H9 (cell line): ENCODE measurements at regions not wholly inside any gene's neighbourhood (a gene's known extent, or its start where the extent isn't known, plus 50 kb on each side); places are given as distances from the start of the nearest gene placed in this dataset.

ENCODE experiments used
- DNase-seq: peaks from one replicate; pipeline ENCODE4 v3.0.0-alpha.2; 2017
- H2AFZ ChIP-seq: one replicate; pipeline ENCODE4 v1.6.1; 2013; ENCODE audit warnings: mild to moderate bottlenecking, low read length, control low read depth, moderate library complexity
- H2AK5ac ChIP-seq: 2 replicates; pipeline ENCODE4 v1.6.1; 2013; ENCODE audit warnings: low read length, control low read depth, mixed read lengths; ENCODE audit not compliant: insufficient read length
- H2BK120ac ChIP-seq: one replicate; pipeline ENCODE4 v1.6.1; 2013; ENCODE audit warnings: low read depth, mild to moderate bottlenecking, low read length, control low read depth, inconsistent platforms; ENCODE audit not compliant: poor library complexity, severe bottlenecking
- H2BK12ac ChIP-seq: 2 replicates; pipeline ENCODE4 v1.6.1; 2013; ENCODE audit warnings: low read length, control low read depth, mixed read lengths, low read depth; ENCODE audit not compliant: insufficient read length
- H2BK15ac ChIP-seq: 2 replicates; pipeline ENCODE4 v1.6.1; 2013; ENCODE audit warnings: low read depth, low read length, control low read depth
- H2BK20ac ChIP-seq: one replicate; pipeline ENCODE4 v1.6.1; 2013; ENCODE audit warnings: low read depth, mild to moderate bottlenecking, low read length, control low read depth, inconsistent platforms; ENCODE audit not compliant: poor library complexity, severe bottlenecking
- H2BK5ac ChIP-seq: 2 replicates; pipeline ENCODE4 v1.6.1; 2013; ENCODE audit warnings: low read length, control low read depth, mixed read lengths; ENCODE audit not compliant: insufficient read length
- H3K14ac ChIP-seq: 2 replicates; pipeline ENCODE4 v1.6.1; 2013; ENCODE audit warnings: low read length, control low read depth; ENCODE audit not compliant: insufficient read depth
- H3K18ac ChIP-seq: 2 replicates; pipeline ENCODE4 v1.6.1; 2013; ENCODE audit warnings: low read depth, mild to moderate bottlenecking, mixed read lengths, low read length, control low read depth; ENCODE audit not compliant: insufficient read length
- H3K23ac ChIP-seq: 2 replicates; pipeline ENCODE4 v1.6.1; 2013; ENCODE audit warnings: low read length, control low read depth, mixed read lengths, low read depth; ENCODE audit not compliant: insufficient read length
- H3K23me2 ChIP-seq: 2 replicates; pipeline ENCODE4 v1.6.1; 2013; ENCODE audit warnings: low read depth, mild to moderate bottlenecking, mixed read lengths, low read length, control low read depth; ENCODE audit not compliant: insufficient read length, poor library complexity, severe bottlenecking
- H3K27ac ChIP-seq: 2 replicates; pipeline ENCODE4 v1.5.1; 2013; ENCODE audit warnings: low read length, control low read depth, mixed read lengths, low read depth; ENCODE audit not compliant: insufficient read length
- H3K27me3 ChIP-seq: 2 replicates; pipeline ENCODE4 v1.6.1; 2013; ENCODE audit warnings: low read length, control low read depth, inconsistent platforms; ENCODE audit not compliant: insufficient read depth
- H3K4ac ChIP-seq: 2 replicates; pipeline ENCODE4 v1.6.1; 2013; ENCODE audit warnings: low read depth, mild to moderate bottlenecking, control low read depth, inconsistent platforms, low read length, moderate library complexity
- H3K4me1 ChIP-seq: 2 replicates; pipeline ENCODE4 v1.6.1; 2013; ENCODE audit warnings: low read length, control low read depth, inconsistent platforms; ENCODE audit not compliant: insufficient read depth
- H3K4me2 ChIP-seq: 2 replicates; pipeline ENCODE4 v1.6.1; 2013; ENCODE audit warnings: low read length, control low read depth, mixed read lengths; ENCODE audit not compliant: insufficient read length, insufficient read depth
- H3K56ac ChIP-seq: 2 replicates; pipeline ENCODE4 v1.6.1; 2013; ENCODE audit warnings: low read depth, mild to moderate bottlenecking, mixed read lengths, low read length, control low read depth; ENCODE audit not compliant: insufficient read length
- H3K79me1 ChIP-seq: 2 replicates; pipeline ENCODE4 v1.6.1; 2013; ENCODE audit warnings: low read depth, mild to moderate bottlenecking, moderate library complexity, low read length, control low read depth, inconsistent platforms; ENCODE audit not compliant: insufficient read depth, poor library complexity, severe bottlenecking
- H3K79me2 ChIP-seq: 2 replicates; pipeline ENCODE4 v1.6.1; 2013; ENCODE audit warnings: low read length, control low read depth, inconsistent platforms; ENCODE audit not compliant: insufficient read depth
- H3K9ac ChIP-seq: 2 replicates; pipeline ENCODE4 v1.6.1; 2013; ENCODE audit warnings: low read length, control low read depth, mixed read lengths; ENCODE audit not compliant: insufficient read length; ENCODE audit errors: extremely low read depth
- H3K9me3 ChIP-seq: one replicate; pipeline ENCODE4 v1.6.1; 2013; ENCODE audit warnings: low read depth, low read length, inconsistent platforms; ENCODE audit not compliant: control insufficient read depth
- H3T11ph ChIP-seq: one replicate; pipeline ENCODE4 v1.6.1; 2013; ENCODE audit warnings: mild to moderate bottlenecking, low read length, control low read depth, inconsistent platforms
- H4K20me1 ChIP-seq: one replicate; pipeline ENCODE4 v1.6.1; 2013; ENCODE audit not compliant: control insufficient read depth, insufficient read length, insufficient read depth
- H4K5ac ChIP-seq: 2 replicates; pipeline ENCODE4 v1.6.1; 2013; ENCODE audit warnings: low read depth, mild to moderate bottlenecking, mixed read lengths, low read length, control low read depth; ENCODE audit not compliant: insufficient read length
- H4K8ac ChIP-seq: replicated peaks from 2 replicates; pipeline ENCODE4 v1.6.1; 2013; ENCODE audit warnings: low read length, control low read depth, mixed read lengths, low read depth; ENCODE audit not compliant: insufficient read length
- H4K91ac ChIP-seq: 2 replicates; pipeline ENCODE4 v1.6.1; 2013; ENCODE audit warnings: low read depth, mild to moderate bottlenecking, moderate library complexity, mixed read lengths, low read length, control low read depth; ENCODE audit not compliant: insufficient read length
- H3K27ac Mint-ChIP-seq, 3 experiments: 2 replicates in 2 of 3; 3 replicates in 1 of 3; pipeline ENCODE4 v1.8.0; 2020 to 2021; ENCODE audit warnings: mixed read lengths in 3 of 3, mild to moderate bottlenecking in 1 of 3, moderate library complexity in 1 of 3
- H3K27me3 Mint-ChIP-seq: 2 replicates; pipeline ENCODE4 v1.8.0; 2021; ENCODE audit warnings: low read depth, mild to moderate bottlenecking, moderate library complexity, mixed read lengths
- H3K36me3 Mint-ChIP-seq, 3 experiments: 2 replicates in 2 of 3; 3 replicates in 1 of 3; pipeline ENCODE4 v1.8.0; 2020 to 2021; ENCODE audit warnings: low read depth in 3 of 3, mixed read lengths in 3 of 3; ENCODE audit not compliant: insufficient read depth in 1 of 3
- H3K4me1 Mint-ChIP-seq, 2 experiments: 2 replicates each; pipeline ENCODE4 v1.8.0; 2020; ENCODE audit warnings: mixed read lengths in 2 of 2
- H3K4me3 Mint-ChIP-seq, 2 experiments: 2 replicates in 1 of 2; 3 replicates in 1 of 2; pipeline ENCODE4 v1.8.0; 2020 to 2021; ENCODE audit warnings: mild to moderate bottlenecking in 2 of 2, mixed read lengths in 2 of 2, moderate library complexity in 1 of 2
- H3K9me3 Mint-ChIP-seq, 2 experiments: 2 replicates in 1 of 2; 3 replicates in 1 of 2; pipeline ENCODE4 v1.8.0; 2020; ENCODE audit warnings: mild to moderate bottlenecking in 2 of 2, mixed read lengths in 2 of 2, moderate library complexity in 1 of 2
- WGBS: extraction: QIAGEN DNeasy Blood & Tissue Kit; methylation state at CpG from one replicate; pipeline ENCODE4 v1.1.7; 2013; ENCODE audit warnings: missing lambda C conversion rate, low lambda C conversion rate, mixed read lengths; ENCODE audit not compliant: insufficient read length; ENCODE audit errors: extremely low coverage; 5-methylcytosine and 5-hydroxymethylcytosine counted together
- TF ChIP-seq, protein P1 (sequence below): fragments of 200-600 bp; sonication (generic); conservative IDR thresholded peaks from 3 replicates; pipeline ENCODE4 v1.8.0; 2021; ENCODE audit warnings: antibody characterized with exemption, mild to moderate bottlenecking

DNA sequence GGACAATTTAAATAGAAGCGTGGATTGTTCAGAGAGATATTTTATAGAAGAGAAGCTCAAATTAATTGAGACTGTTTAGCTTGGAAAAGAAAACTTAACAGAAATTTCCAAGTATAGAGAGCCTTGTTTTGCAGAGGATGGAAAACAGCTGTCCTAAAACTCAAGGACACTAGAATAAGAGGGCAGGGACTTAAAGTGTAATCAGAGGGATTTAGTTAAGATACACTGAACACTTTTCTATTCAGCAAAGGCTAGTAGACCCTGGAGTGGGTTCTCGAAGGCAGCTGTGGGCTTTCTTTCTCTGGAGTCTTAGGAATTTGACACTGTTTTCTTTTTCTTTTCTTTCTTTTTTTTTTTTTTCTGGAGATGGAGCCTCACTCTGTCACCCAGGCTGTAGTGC, 92.7 kb upstream of the ARX start:
- no peak overlapping the region for H3K4ac ChIP-seq
- Mint-ChIP-seq H3K4me1 (peaks cover 22 to 28% of the 10 kb centered on the region in 2 experiments), H3K4me3 (no peak overlapping the region), H3K9me3 (peaks cover 31% of the 10 kb centered on the region in 2 experiments), H3K27ac (no peak overlapping the region), H3K27me3 (no peaks in the 10 kb centered on the region), H3K36me3 (peaks cover 20 to 35% (median 32%) of the 10 kb centered on the region in 3 experiments)
- no peaks in the 10 kb centered on the region for H3K27me3 ChIP-seq
- H3K4me2 ChIP-seq: no peak overlapping the region
- H3K4me1 ChIP-seq: peaks cover 3% of the 10 kb centered on the region; the same call in 1 of the 2 replicates
- H2AFZ ChIP-seq: no peak overlapping the region
- peaks cover 11% of the 10 kb centered on the region for H3K9me3 ChIP-seq
- H2BK15ac ChIP-seq: no peak overlapping the region
- H4K20me1 ChIP-seq: no peaks in the 10 kb centered on the region
- H3K79me1 ChIP-seq: no peaks in the 10 kb centered on the region
- TF ChIP-seq, protein P1, sequence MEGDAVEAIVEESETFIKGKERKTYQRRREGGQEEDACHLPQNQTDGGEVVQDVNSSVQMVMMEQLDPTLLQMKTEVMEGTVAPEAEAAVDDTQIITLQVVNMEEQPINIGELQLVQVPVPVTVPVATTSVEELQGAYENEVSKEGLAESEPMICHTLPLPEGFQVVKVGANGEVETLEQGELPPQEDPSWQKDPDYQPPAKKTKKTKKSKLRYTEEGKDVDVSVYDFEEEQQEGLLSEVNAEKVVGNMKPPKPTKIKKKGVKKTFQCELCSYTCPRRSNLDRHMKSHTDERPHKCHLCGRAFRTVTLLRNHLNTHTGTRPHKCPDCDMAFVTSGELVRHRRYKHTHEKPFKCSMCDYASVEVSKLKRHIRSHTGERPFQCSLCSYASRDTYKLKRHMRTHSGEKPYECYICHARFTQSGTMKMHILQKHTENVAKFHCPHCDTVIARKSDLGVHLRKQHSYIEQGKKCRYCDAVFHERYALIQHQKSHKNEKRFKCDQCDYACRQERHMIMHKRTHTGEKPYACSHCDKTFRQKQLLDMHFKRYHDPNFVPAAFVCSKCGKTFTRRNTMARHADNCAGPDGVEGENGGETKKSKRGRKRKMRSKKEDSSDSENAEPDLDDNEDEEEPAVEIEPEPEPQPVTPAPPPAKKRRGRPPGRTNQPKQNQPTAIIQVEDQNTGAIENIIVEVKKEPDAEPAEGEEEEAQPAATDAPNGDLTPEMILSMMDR: no peak
- H3K18ac ChIP-seq: no peak overlapping the region
- H3T11ph ChIP-seq: no peak overlapping the region
- WGBS: no CpG with 5 or more reads among the region's 2 CpGs
- no peak overlapping the region for H2BK120ac ChIP-seq
- H3K14ac ChIP-seq: no peak overlapping the region
- no peak overlapping the region for H4K91ac ChIP-seq
- H3K56ac ChIP-seq: no peak overlapping the region
- no peak overlapping the region for H3K9ac ChIP-seq
- H4K8ac ChIP-seq: no peak overlapping the region
- no peak for DNase-seq
- no peak overlapping the region for H2AK5ac ChIP-seq
- no peaks in the 10 kb centered on the region for H3K23me2 ChIP-seq
- H3K79me2 ChIP-seq: no peaks in the 10 kb centered on the region
- no peak overlapping the region for H4K5ac ChIP-seq
- H2BK12ac ChIP-seq: no peak overlapping the region
- H3K27ac ChIP-seq: no peak overlapping the region
- H2BK5ac ChIP-seq: no peak overlapping the region
- H2BK20ac ChIP-seq: no peak overlapping the region
- no peak overlapping the region for H3K23ac ChIP-seq
